ENCODE measurements at regions not wholly inside any gene's neighbourhood (a gene's known extent, or its start where the extent isn't known, plus 50 kb on each side); places are given as distances from the start of the nearest gene placed in this dataset.

DNA sequence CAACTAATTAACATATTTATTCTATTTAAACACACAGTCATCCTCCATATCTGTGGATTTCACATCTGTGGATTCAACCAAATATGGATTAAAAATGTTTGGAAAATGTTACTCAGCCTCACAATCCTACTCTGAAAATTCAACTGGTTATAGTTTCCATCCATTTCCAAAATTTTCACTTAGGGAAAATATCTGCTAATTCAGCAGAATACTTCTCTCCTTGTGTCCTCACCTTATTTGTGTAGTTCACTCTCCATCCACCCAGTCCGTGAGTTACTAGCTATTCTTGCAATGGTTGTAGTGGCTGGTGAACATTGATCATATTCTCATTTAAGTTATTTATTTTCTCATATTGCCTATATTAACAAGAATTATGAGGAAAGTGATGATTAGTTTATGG is 77.6 kb upstream of the PRKCQ start:
- H3K4me2 ChIP-seq (ENCODE audit: insufficient read depth, low read length) = no peak overlapping the region
- FAIRE-seq = no peak
- no peaks in the 10 kb centered on the region for H3K4me1 ChIP-seq (ENCODE audit: control insufficient read depth, extremely low read depth, insufficient read depth, low read length)
- dilution Hi-C loops (cut with MboI; ENCODE audit: extremely low pct_ligation_motif_present, low sequenced_read_pairs) (no loop called here), intact Hi-C loops (cut with micrococcal nuclease) (no loop called here)
- H3K27ac ChIP-seq (ENCODE audit: insufficient read depth, low read depth, low read length) = no peak overlapping the region
- ChIA-PET CTCF (no interaction called here), POLR2A (no interaction called here)
- peaks cover 0 to 8% of the 10 kb centered on the region in 2 experiments for H3K27me3 ChIP-seq (ENCODE audit: control insufficient read depth in 2 of 2, insufficient read depth in 2 of 2, low read length in 2 of 2)
- H4K20me1 ChIP-seq (replicated peaks; ENCODE audit: control insufficient read depth, extremely low read depth, insufficient read depth, low read length) = no peaks in the 10 kb centered on the region
- no TSS peak for BruUV-seq (replicated peaks)
- TF ChIP-seq POLR2AphosphoS5 (IDR thresholded peaks at IDR 0.05; ENCODE audit: insufficient read depth, low read depth, low read length) (no peak), MYC (IDR thresholded peaks at IDR 0.05; ENCODE audit: low read depth, low read length) (no peak), FOS (IDR thresholded peaks at IDR 0.05; ENCODE audit: borderline replicate concordance, insufficient read depth, low read length) (no peak), EZH2 (IDR thresholded peaks at IDR 0.05; ENCODE audit: borderline replicate concordance, low read depth, low read length, severe bottlenecking) (no peak)
- TF ChIP-seq, protein P1, sequence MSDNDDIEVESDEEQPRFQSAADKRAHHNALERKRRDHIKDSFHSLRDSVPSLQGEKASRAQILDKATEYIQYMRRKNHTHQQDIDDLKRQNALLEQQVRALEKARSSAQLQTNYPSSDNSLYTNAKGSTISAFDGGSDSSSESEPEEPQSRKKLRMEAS (IDR thresholded peaks at IDR 0.05; ENCODE audit: insufficient read depth, insufficient read length) = no peak
- no peak overlapping the region for H3K9ac ChIP-seq (replicated peaks; ENCODE audit: extremely low read depth, insufficient read depth, low read length)
- DNase-seq (ENCODE audit: low read depth, low spot score) = no peak
- H3K36me3 ChIP-seq (ENCODE audit: control insufficient read depth in 2 of 2, extremely low read depth in 1 of 2, insufficient read depth in 2 of 2, low read length in 2 of 2) = no peaks in the 10 kb centered on the region
- no peak overlapping the region for H3K4me3 ChIP-seq (replicated peaks in 1 of 3; ENCODE audit: insufficient read depth in 1 of 3, low read depth in 1 of 3, low read length in 3 of 3)
- no peak overlapping the region for H2AFZ ChIP-seq (ENCODE audit: low read depth, low read length)
- no peaks in the 10 kb centered on the region for H3K79me2 ChIP-seq (ENCODE audit: control insufficient read depth, insufficient read depth, low read length)
- no peaks in the 10 kb centered on the region for H3K9me3 ChIP-seq (replicated peaks; ENCODE audit: control insufficient read depth, insufficient read depth, low read length)
- no peaks in the 10 kb centered on the region for H3K9me1 ChIP-seq (replicated peaks; ENCODE audit: control insufficient read depth, extremely low read depth, insufficient read depth, low read length)

DNA sequence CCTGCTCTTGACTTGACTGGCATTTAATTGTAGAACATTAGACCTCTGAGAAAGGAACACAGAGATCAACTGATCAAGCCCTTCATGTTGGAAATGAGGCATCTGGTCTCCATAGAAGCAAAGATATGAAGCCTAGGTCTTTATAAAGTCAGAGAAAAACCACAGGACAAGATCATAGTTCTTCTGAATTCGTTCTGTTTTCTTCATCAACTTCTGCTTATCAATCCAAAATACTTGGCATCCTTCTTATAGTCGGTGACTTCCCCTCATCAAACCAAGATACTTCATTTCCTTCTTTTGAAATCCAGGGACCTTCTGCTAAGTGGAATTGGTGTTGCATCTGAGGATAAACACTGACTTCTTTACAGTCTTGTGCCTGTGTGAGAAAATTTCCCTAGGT is 77.1 kb upstream of the PRKCQ start:
- dilution Hi-C loops (cut with MboI; ENCODE audit: extremely low pct_ligation_motif_present, low sequenced_read_pairs) = no loop called here
- intact Hi-C loops (cut with micrococcal nuclease) = no loop called here
- no peak for FAIRE-seq

More for the DNA sequence above, 77.1 kb upstream of the PRKCQ start:
- no peak overlapping the region for H3K9ac ChIP-seq (replicated peaks; ENCODE audit: extremely low read depth, insufficient read depth, low read length)
- no peak overlapping the region for H3K4me2 ChIP-seq (ENCODE audit: insufficient read depth, low read length)
- DNase-seq (ENCODE audit: low read depth, low spot score) = no peak
- no peaks in the 10 kb centered on the region for H3K9me1 ChIP-seq (replicated peaks; ENCODE audit: control insufficient read depth, extremely low read depth, insufficient read depth, low read length)
- no peaks in the 10 kb centered on the region for H4K20me1 ChIP-seq (replicated peaks; ENCODE audit: control insufficient read depth, extremely low read depth, insufficient read depth, low read length)
- TF ChIP-seq, protein P2, sequence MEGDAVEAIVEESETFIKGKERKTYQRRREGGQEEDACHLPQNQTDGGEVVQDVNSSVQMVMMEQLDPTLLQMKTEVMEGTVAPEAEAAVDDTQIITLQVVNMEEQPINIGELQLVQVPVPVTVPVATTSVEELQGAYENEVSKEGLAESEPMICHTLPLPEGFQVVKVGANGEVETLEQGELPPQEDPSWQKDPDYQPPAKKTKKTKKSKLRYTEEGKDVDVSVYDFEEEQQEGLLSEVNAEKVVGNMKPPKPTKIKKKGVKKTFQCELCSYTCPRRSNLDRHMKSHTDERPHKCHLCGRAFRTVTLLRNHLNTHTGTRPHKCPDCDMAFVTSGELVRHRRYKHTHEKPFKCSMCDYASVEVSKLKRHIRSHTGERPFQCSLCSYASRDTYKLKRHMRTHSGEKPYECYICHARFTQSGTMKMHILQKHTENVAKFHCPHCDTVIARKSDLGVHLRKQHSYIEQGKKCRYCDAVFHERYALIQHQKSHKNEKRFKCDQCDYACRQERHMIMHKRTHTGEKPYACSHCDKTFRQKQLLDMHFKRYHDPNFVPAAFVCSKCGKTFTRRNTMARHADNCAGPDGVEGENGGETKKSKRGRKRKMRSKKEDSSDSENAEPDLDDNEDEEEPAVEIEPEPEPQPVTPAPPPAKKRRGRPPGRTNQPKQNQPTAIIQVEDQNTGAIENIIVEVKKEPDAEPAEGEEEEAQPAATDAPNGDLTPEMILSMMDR (IDR thresholded peaks at IDR 0.05; ENCODE audit: extremely low read depth in 1 of 2, insufficient read depth in 1 of 2, low read depth in 1 of 2, low read length in 2 of 2) = no peak
- TF ChIP-seq EZH2 (IDR thresholded peaks at IDR 0.05; ENCODE audit: borderline replicate concordance, low read depth, low read length, severe bottlenecking) = no peak
- no peak for TF ChIP-seq POLR2AphosphoS5 (IDR thresholded peaks at IDR 0.05; ENCODE audit: insufficient read depth, low read depth, low read length)
- TF ChIP-seq, protein P1 (IDR thresholded peaks at IDR 0.05; ENCODE audit: insufficient read depth, insufficient read length) = no peak
- no peak for TF ChIP-seq GATA2 (IDR thresholded peaks at IDR 0.05; ENCODE audit: insufficient read depth, insufficient read length, low read depth, low read length)
- TF ChIP-seq MYC (IDR thresholded peaks at IDR 0.05; ENCODE audit: low read depth, low read length) = no peak
- no peak for TF ChIP-seq POLR2A (IDR thresholded peaks at IDR 0.05; ENCODE audit: low read depth, low read length)
- TF ChIP-seq JUN (IDR thresholded peaks at IDR 0.05; ENCODE audit: borderline replicate concordance, insufficient read depth, insufficient read length, low read depth) = no peak
- H3K4me1 ChIP-seq (ENCODE audit: control insufficient read depth, extremely low read depth, insufficient read depth, low read length) = no peaks in the 10 kb centered on the region
- H3K9me3 ChIP-seq (replicated peaks; ENCODE audit: control insufficient read depth, insufficient read depth, low read length) = no peaks in the 10 kb centered on the region
- ChIA-PET POLR2A (no interaction called here), CTCF (no interaction called here)
- H3K27ac ChIP-seq (ENCODE audit: insufficient read depth, low read depth, low read length) = no peak overlapping the region
- H3K79me2 ChIP-seq (ENCODE audit: control insufficient read depth, insufficient read depth, low read length) = no peaks in the 10 kb centered on the region
- BruUV-seq (replicated peaks) = no TSS peak
- H3K36me3 ChIP-seq (ENCODE audit: control insufficient read depth in 2 of 2, extremely low read depth in 1 of 2, insufficient read depth in 2 of 2, low read length in 2 of 2) = no peaks in the 10 kb centered on the region
- peaks cover 0 to 8% of the 10 kb centered on the region in 2 experiments for H3K27me3 ChIP-seq (ENCODE audit: control insufficient read depth in 2 of 2, insufficient read depth in 2 of 2, low read length in 2 of 2)
- no peak overlapping the region for H2AFZ ChIP-seq (ENCODE audit: low read depth, low read length)
- no peak overlapping the region for H3K4me3 ChIP-seq (replicated peaks in 1 of 3; ENCODE audit: insufficient read depth in 1 of 3, low read depth in 1 of 3, low read length in 3 of 3)
